ENCODE measurements at regions not wholly inside any gene's neighbourhood (a gene's known extent, or its start where the extent isn't known, plus 50 kb on each side); places are given as distances from the start of the nearest gene placed in this dataset.
A peak's percentile ranks its signal among the peaks of the same experiment; 100 is the strongest.
"Not testable (repeated sequence)": the region's sequence is repeated elsewhere in the genome, so short reads cannot be mapped to it uniquely, and the experiment has no call there.

- DNase-seq, result no peak
- Mint-ChIP-seq H3K4me1 (ENCODE audit: low read depth) (no peaks in the 10 kb centered on the region), H3K36me3 (ENCODE audit: low read depth) (no peaks in the 10 kb centered on the region), H3K27ac (no peak overlapping the region), H3K27me3 (ENCODE audit: low read depth) (peaks cover 5% of the 10 kb centered on the region), H3K4me3 (no peak overlapping the region), H3K9me3 (peaks cover 3% of the 10 kb centered on the region)
- CTCF ChIA-PET, result no interaction called here
- intact Hi-C loops (cut with micrococcal nuclease), result no loop called here
These were observed 237.2 kb downstream of the RNF152 start for GRCh38 chr18:61655630-61656029.

GRCh38 chr18:61653823-61654551 is 238.8 kb downstream of the RNF152 start:
- peaks cover 5% of the 10 kb centered on the region for H3K27me3 Mint-ChIP-seq (ENCODE audit: low read depth)
- no peak overlapping the region for H3K27ac Mint-ChIP-seq
- CTCF ChIA-PET, result no interaction called here
- intact Hi-C loops (cut with micrococcal nuclease), result no loop called here
- H3K4me3 Mint-ChIP-seq, result no peak overlapping the region
- DNase-seq, result no peak
- H3K9me3 Mint-ChIP-seq, result peaks cover 3% of the 10 kb centered on the region
- H3K4me1 Mint-ChIP-seq (ENCODE audit: low read depth), result no peaks in the 10 kb centered on the region
- no peaks in the 10 kb centered on the region for H3K36me3 Mint-ChIP-seq (ENCODE audit: low read depth)

- no peak for DNase-seq
- no peaks in the 10 kb centered on the region for H3K4me1 Mint-ChIP-seq (ENCODE audit: low read depth)
- no peaks in the 10 kb centered on the region for H3K36me3 Mint-ChIP-seq (ENCODE audit: low read depth)
- H3K4me3 Mint-ChIP-seq, result no peak overlapping the region
- no peaks in the 10 kb centered on the region for H3K9me3 Mint-ChIP-seq
- CTCF ChIA-PET, result no interaction called here
- no peak overlapping the region for H3K27ac Mint-ChIP-seq
- intact Hi-C loops (cut with micrococcal nuclease), result no loop called here
- no peaks in the 10 kb centered on the region for H3K27me3 Mint-ChIP-seq (ENCODE audit: low read depth)
These were observed 240.9 kb downstream of the RNF152 start for GRCh38 chr18:61651880-61652268.

- no peaks in the 10 kb centered on the region for H3K9me3 Mint-ChIP-seq
- no peak for DNase-seq
- CTCF ChIA-PET, result no interaction called here
- H3K27ac Mint-ChIP-seq, result no peak overlapping the region
- intact Hi-C loops (cut with micrococcal nuclease), result no loop called here
- no peaks in the 10 kb centered on the region for H3K27me3 Mint-ChIP-seq (ENCODE audit: low read depth)
- H3K4me3 Mint-ChIP-seq, result no peak overlapping the region
- no peaks in the 10 kb centered on the region for H3K36me3 Mint-ChIP-seq (ENCODE audit: low read depth)
- no peaks in the 10 kb centered on the region for H3K4me1 Mint-ChIP-seq (ENCODE audit: low read depth)
These were observed 241.5 kb downstream of the RNF152 start for GRCh38 chr18:61651145-61651879.

- CTCF ChIA-PET, result interaction anchor here (0.6 kb wide), 1 partner anchor 34 kb away, joined by 4 read pairs; no protein-coding TSS in a partner anchor
- Mint-ChIP-seq H3K4me3 (no peak overlapping the region), H3K27me3 (ENCODE audit: low read depth) (peaks cover 4% of the 10 kb centered on the region), H3K9me3 (no peaks in the 10 kb centered on the region), H3K27ac (no peak overlapping the region), H3K36me3 (ENCODE audit: low read depth) (no peaks in the 10 kb centered on the region), H3K4me1 (ENCODE audit: low read depth) (no peaks in the 10 kb centered on the region)
- DNase-seq, result no peak
- intact Hi-C loops (cut with micrococcal nuclease), result no loop called here
These were observed 248.7 kb downstream of the RNF152 start for GRCh38 chr18:61643884-61644647.

- Mint-ChIP-seq H3K4me3 (no peak overlapping the region), H3K27ac (no peak overlapping the region), H3K4me1 (ENCODE audit: low read depth) (no peaks in the 10 kb centered on the region), H3K27me3 (ENCODE audit: low read depth) (peaks cover 13% of the 10 kb centered on the region), H3K9me3 (no peaks in the 10 kb centered on the region), H3K36me3 (ENCODE audit: low read depth) (no peaks in the 10 kb centered on the region)
- intact Hi-C loops (cut with micrococcal nuclease), result no loop called here
- no peak for DNase-seq
- CTCF ChIA-PET, result no interaction called here
These were observed 252.9 kb downstream of the RNF152 start for GRCh38 chr18:61639886-61640285.

- no peaks in the 10 kb centered on the region for H3K4me1 Mint-ChIP-seq (ENCODE audit: low read depth)
- peaks cover 10% of the 10 kb centered on the region for H3K27me3 Mint-ChIP-seq (ENCODE audit: low read depth)
- DNase-seq, result no peak
- H3K36me3 Mint-ChIP-seq (ENCODE audit: low read depth), result no peaks in the 10 kb centered on the region
- CTCF ChIA-PET, result interaction anchor here (0.8 to 1.4 kb wide), 4 partner anchors 30 to 491 kb away, joined by 3 to 4 read pairs (median 3); no protein-coding TSS in a partner anchor
- no peak overlapping the region for H3K4me3 Mint-ChIP-seq
- no peak overlapping the region for H3K27ac Mint-ChIP-seq
- no peaks in the 10 kb centered on the region for H3K9me3 Mint-ChIP-seq
- intact Hi-C loops (cut with micrococcal nuclease), result no loop called here
These were observed 254.8 kb downstream of the RNF152 start for GRCh38 chr18:61637905-61638595.

GRCh38 chr18:61637319-61637718 is 255.5 kb downstream of the RNF152 start:
- Mint-ChIP-seq H3K4me3 (no peak overlapping the region), H3K9me3 (no peaks in the 10 kb centered on the region), H3K4me1 (ENCODE audit: low read depth) (no peaks in the 10 kb centered on the region), H3K27ac (no peak overlapping the region), H3K27me3 (ENCODE audit: low read depth) (peaks cover 11% of the 10 kb centered on the region), H3K36me3 (ENCODE audit: low read depth) (no peaks in the 10 kb centered on the region)
- intact Hi-C loops (cut with micrococcal nuclease), result no loop called here
- CTCF ChIA-PET, result interaction anchor here (0.9 to 1.4 kb wide), 6 partner anchors 9 to 491 kb away, joined by 3 to 6 read pairs (median 3); no protein-coding TSS in a partner anchor
- DNase-seq, result no peak

GRCh38 chr18:61635901-61636528 is 256.8 kb downstream of the RNF152 start:
- intact Hi-C loops (cut with micrococcal nuclease), result loop anchor here (1.0 kb wide), 2 partner anchors 258 to 495 kb away; no protein-coding TSS in a partner anchor
- CTCF ChIA-PET, result interaction anchor here (0.5 to 2.2 kb wide), 11 partner anchors 11 to 629 kb away, joined by 3 to 8 read pairs (median 3); no protein-coding TSS in a partner anchor
- Mint-ChIP-seq H3K9me3 (no peaks in the 10 kb centered on the region), H3K36me3 (ENCODE audit: low read depth) (no peaks in the 10 kb centered on the region), H3K4me1 (ENCODE audit: low read depth) (no peaks in the 10 kb centered on the region), H3K27ac (no peak overlapping the region), H3K4me3 (no peak overlapping the region), H3K27me3 (ENCODE audit: low read depth) (peaks cover 11% of the 10 kb centered on the region)
- peak; percentile 59 for DNase-seq

GRCh38 chr18:61628085-61628484 is 264.7 kb downstream of the RNF152 start:
- H3K4me1 Mint-ChIP-seq (ENCODE audit: low read depth), result no peaks in the 10 kb centered on the region
- DNase-seq, result no peak
- no peak overlapping the region for H3K27ac Mint-ChIP-seq
- intact Hi-C loops (cut with micrococcal nuclease), result no loop called here
- H3K4me3 Mint-ChIP-seq, result no peak overlapping the region
- CTCF ChIA-PET, result interaction anchor here (0.8 kb wide), 1 partner anchor 46 kb away, joined by 3 read pairs; no protein-coding TSS in a partner anchor
- peaks cover 1% of the 10 kb centered on the region for H3K27me3 Mint-ChIP-seq (ENCODE audit: low read depth)
- no peaks in the 10 kb centered on the region for H3K36me3 Mint-ChIP-seq (ENCODE audit: low read depth)
- H3K9me3 Mint-ChIP-seq, result no peaks in the 10 kb centered on the region

- H3K4me1 Mint-ChIP-seq (ENCODE audit: low read depth); intact Hi-C loops (cut with micrococcal nuclease); H3K27ac Mint-ChIP-seq; H3K4me3 Mint-ChIP-seq; DNase-seq; H3K9me3 Mint-ChIP-seq; H3K27me3 Mint-ChIP-seq (ENCODE audit: low read depth); H3K36me3 Mint-ChIP-seq (ENCODE audit: low read depth); CTCF ChIA-PET: not testable (repeated sequence)
These were observed 268.2 kb downstream of the RNF152 start for GRCh38 chr18:61624631-61625030.

Data from activated naive CD4-positive, alpha-beta T cell treated with anti-CD3 and anti-CD28 coated beads for 36 hours (primary cell).